Astrocyte (in vitro differentiated cells and primary cell): ENCODE measurements at regions not wholly inside any gene's neighbourhood (a gene's known extent, or its start where the extent isn't known, plus 50 kb on each side); places are given as distances from the start of the nearest gene placed in this dataset.

ENCODE experiments used
- CTCF ChIP-seq: IDR thresholded peaks from 2 replicates; pipeline ENCODE4 v1.5.1; 2011; ENCODE audit warnings: low read depth, mild to moderate bottlenecking, inconsistent platforms, low read length, moderate library complexity; ENCODE audit not compliant: insufficient read depth
- EZH2 ChIP-seq: IDR thresholded peaks from 2 replicates; pipeline ENCODE4 v1.6.1; 2012; ENCODE audit warnings: mild to moderate bottlenecking, low read length, inconsistent platforms; ENCODE audit not compliant: insufficient read depth

GRCh38 chr2:208937521-208937920, 486.3 kb upstream of the MAP2 start:
- no peak for TF ChIP-seq CTCF
- TF ChIP-seq EZH2 = no peak
